Osteoblast (primary cell): ENCODE measurements at regions not wholly inside any gene's neighbourhood (a gene's known extent, or its start where the extent isn't known, plus 50 kb on each side); places are given as distances from the start of the nearest gene placed in this dataset.

ENCODE experiments used
- DNase-seq: peaks from one replicate; pipeline ENCODE4 v3.0.0; 2011; ENCODE audit warnings: low spot score, mixed read lengths; ENCODE audit not compliant: insufficient read length; ENCODE audit errors: missing footprints
- H2AFZ ChIP-seq: 2 replicates; pipeline ENCODE4 v1.6.0; 2011; ENCODE audit warnings: mild to moderate bottlenecking, low read length
- H3K27ac ChIP-seq: 2 replicates; pipeline ENCODE4 v1.5.1; 2011; ENCODE audit warnings: mild to moderate bottlenecking, low read depth, low read length, moderate library complexity
- H3K27me3 ChIP-seq: 2 replicates; pipeline ENCODE4 v1.6.0; 2012; ENCODE audit warnings: mild to moderate bottlenecking, control low read depth, inconsistent platforms, low read length, moderate library complexity; ENCODE audit not compliant: insufficient read depth
- H3K36me3 ChIP-seq: 2 replicates; pipeline ENCODE4 v1.5.1; 2011; ENCODE audit warnings: mild to moderate bottlenecking, low read length, control low read depth, moderate library complexity; ENCODE audit not compliant: insufficient read depth
- H3K4me1 ChIP-seq: 2 replicates; pipeline ENCODE4 v1.5.1; 2011; ENCODE audit warnings: mild to moderate bottlenecking, low read length, control low read depth, moderate library complexity; ENCODE audit not compliant: insufficient read depth
- H3K4me2 ChIP-seq: 2 replicates; pipeline ENCODE4 v1.6.0; 2011; ENCODE audit warnings: mild to moderate bottlenecking, low read length; ENCODE audit not compliant: insufficient read depth
- H3K4me3 ChIP-seq: fragments of 200-600 bp; sonication (generic); 3 replicates; pipeline ENCODE4 v1.5.1; 2012; ENCODE audit warnings: mild to moderate bottlenecking, low read length, inconsistent platforms; ENCODE audit not compliant: insufficient read depth
- H3K79me2 ChIP-seq: 2 replicates; pipeline ENCODE4 v1.6.0; 2012; ENCODE audit warnings: mild to moderate bottlenecking, low read length, control low read depth, inconsistent platforms; ENCODE audit not compliant: insufficient read depth
- H3K9me3 ChIP-seq: 2 replicates; pipeline ENCODE4 v1.5.1; 2011; ENCODE audit warnings: low read depth, low read length, control low read depth
- H4K20me1 ChIP-seq: 2 replicates; pipeline ENCODE4 v1.6.0; 2012; ENCODE audit warnings: mild to moderate bottlenecking, low read length, control low read depth; ENCODE audit not compliant: insufficient read depth
- TF ChIP-seq, protein P1 (sequence below): IDR thresholded peaks from 2 replicates; pipeline ENCODE4 v1.5.1; 2011; ENCODE audit warnings: mild to moderate bottlenecking, low read depth, low read length, moderate library complexity; ENCODE audit errors: extremely low read depth

DNA sequence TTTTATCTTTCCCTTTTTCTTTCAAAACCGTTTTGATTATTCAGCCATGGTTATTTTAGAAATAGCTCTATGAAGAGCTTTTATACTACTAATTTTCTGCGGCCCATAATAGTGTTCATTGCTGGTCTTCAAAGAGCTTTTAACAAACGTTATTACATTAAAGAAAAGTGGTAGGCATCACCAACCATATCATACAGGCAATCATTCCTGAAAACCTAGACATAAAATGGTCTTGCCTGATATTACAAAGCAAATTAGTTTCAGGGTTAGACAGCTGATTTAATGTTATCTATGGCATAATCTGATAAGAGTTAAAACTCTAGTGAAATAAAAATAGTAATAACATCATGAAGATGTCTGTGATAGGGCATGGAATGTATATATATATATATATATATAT, 89.7 kb upstream of the CNTN1 start:
- Histone ChIP-seq H3K4me2 (no peak overlapping the region), H3K79me2 (no peaks in the 10 kb centered on the region), H2AFZ (no peak overlapping the region), H3K36me3 (no peaks in the 10 kb centered on the region), H3K4me3 (no peak overlapping the region), H3K9me3 (no peaks in the 10 kb centered on the region), H4K20me1 (no peaks in the 10 kb centered on the region), H3K27ac (no peak overlapping the region), H3K4me1 (no peaks in the 10 kb centered on the region), H3K27me3 (no peaks in the 10 kb centered on the region)
- TF ChIP-seq, protein P1, sequence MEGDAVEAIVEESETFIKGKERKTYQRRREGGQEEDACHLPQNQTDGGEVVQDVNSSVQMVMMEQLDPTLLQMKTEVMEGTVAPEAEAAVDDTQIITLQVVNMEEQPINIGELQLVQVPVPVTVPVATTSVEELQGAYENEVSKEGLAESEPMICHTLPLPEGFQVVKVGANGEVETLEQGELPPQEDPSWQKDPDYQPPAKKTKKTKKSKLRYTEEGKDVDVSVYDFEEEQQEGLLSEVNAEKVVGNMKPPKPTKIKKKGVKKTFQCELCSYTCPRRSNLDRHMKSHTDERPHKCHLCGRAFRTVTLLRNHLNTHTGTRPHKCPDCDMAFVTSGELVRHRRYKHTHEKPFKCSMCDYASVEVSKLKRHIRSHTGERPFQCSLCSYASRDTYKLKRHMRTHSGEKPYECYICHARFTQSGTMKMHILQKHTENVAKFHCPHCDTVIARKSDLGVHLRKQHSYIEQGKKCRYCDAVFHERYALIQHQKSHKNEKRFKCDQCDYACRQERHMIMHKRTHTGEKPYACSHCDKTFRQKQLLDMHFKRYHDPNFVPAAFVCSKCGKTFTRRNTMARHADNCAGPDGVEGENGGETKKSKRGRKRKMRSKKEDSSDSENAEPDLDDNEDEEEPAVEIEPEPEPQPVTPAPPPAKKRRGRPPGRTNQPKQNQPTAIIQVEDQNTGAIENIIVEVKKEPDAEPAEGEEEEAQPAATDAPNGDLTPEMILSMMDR: no peak
- DNase-seq: no peak

DNA sequence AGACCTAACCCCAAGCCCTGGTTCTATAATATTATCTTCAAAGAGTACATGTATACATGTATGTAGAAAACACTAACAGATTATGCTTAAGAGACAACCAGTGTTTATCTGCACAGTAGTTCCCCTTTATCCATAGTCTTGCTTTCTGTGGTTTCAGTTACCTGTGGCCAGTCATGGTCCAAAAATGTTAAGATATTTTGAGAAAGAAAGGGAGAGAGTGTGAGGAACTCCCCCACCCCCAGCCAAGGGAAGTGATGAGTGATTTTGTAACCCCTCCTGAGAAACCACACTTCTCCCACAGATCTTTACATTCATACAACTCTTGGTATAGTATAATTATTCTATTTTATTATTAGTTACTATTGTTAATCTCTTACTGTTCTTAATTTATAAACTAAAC, 77.3 kb upstream of the CNTN1 start:
- H4K20me1 ChIP-seq: no peaks in the 10 kb centered on the region
- H3K4me3 ChIP-seq: no peak overlapping the region
- no peak overlapping the region for H2AFZ ChIP-seq
- H3K27ac ChIP-seq: no peak overlapping the region
- no peaks in the 10 kb centered on the region for H3K36me3 ChIP-seq
- H3K4me2 ChIP-seq: no peak overlapping the region
- no peaks in the 10 kb centered on the region for H3K9me3 ChIP-seq
- no peaks in the 10 kb centered on the region for H3K27me3 ChIP-seq
- no peaks in the 10 kb centered on the region for H3K4me1 ChIP-seq
- no peak for DNase-seq
- TF ChIP-seq, protein P1: no peak
- no peaks in the 10 kb centered on the region for H3K79me2 ChIP-seq

DNA sequence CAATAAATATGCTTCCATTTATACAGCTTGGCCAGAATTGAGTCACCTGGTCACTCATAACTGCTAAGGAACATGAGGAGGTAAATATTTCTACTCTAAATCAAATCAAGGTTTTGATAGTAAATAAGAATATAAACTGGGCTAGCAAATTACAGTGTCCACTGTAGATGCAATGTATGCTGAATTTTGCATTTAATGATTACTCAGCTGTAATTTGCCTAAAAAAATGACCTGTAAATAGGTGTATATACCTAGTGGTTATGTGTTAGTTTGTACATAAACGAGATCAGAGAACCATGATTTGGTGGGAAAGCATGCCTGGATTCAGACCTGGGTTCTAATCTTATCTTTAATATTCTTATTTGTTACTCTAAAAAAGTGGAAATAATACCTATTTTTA, 76.6 kb upstream of the CNTN1 start:
- Histone ChIP-seq H3K4me2 (no peak overlapping the region), H4K20me1 (no peaks in the 10 kb centered on the region), H3K4me3 (no peak overlapping the region), H3K4me1 (no peaks in the 10 kb centered on the region), H3K36me3 (no peaks in the 10 kb centered on the region), H2AFZ (no peak overlapping the region), H3K9me3 (no peaks in the 10 kb centered on the region), H3K27me3 (no peaks in the 10 kb centered on the region), H3K79me2 (no peaks in the 10 kb centered on the region), H3K27ac (no peak overlapping the region)
- no peak for DNase-seq
- TF ChIP-seq, protein P1: no peak

DNA sequence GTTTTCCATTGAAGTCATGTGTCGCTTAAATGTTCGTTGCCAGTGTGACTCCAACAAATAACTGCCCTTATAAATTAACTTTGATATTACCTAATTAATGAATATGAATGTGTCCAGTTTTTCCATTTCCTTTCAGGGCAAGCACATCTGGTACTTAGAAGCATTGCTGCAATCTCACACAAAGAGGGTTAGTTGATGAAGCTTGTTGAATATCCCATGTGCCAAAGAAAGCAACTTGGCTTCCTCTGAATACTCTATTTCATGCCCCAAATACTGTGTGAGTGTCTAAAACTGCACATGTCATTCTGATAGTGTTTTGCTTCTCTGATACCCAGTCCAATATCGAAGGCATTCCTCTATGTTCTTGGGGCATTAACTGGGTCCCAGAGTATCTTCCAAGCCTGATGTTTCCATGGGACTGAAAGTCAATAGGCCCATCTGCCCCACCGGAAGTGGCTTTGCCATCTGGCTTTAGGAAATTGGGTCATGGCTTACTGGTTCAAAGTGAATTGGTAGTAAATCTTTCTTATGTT, 75.8 kb upstream of the CNTN1 start:
- Histone ChIP-seq H2AFZ (no peak overlapping the region), H3K4me3 (no peak overlapping the region), H3K79me2 (no peaks in the 10 kb centered on the region), H3K9me3 (no peaks in the 10 kb centered on the region), H4K20me1 (no peaks in the 10 kb centered on the region), H3K36me3 (no peaks in the 10 kb centered on the region), H3K27ac (no peak overlapping the region), H3K27me3 (no peaks in the 10 kb centered on the region), H3K4me1 (no peaks in the 10 kb centered on the region), H3K4me2 (no peak overlapping the region)
- no peak for DNase-seq
- TF ChIP-seq, protein P1: no peak
